HG03460 (cell line): ENCODE measurements at regions not wholly inside any gene's neighbourhood (a gene's known extent, or its start where the extent isn't known, plus 50 kb on each side); places are given as distances from the start of the nearest gene placed in this dataset.
"Not testable (repeated sequence)": the region's sequence is repeated elsewhere in the genome, so short reads cannot be mapped to it uniquely, and the experiment has no call there.

Experiments
- ATAC-seq: cut with Tn5 transposase; IDR thresholded peaks from one replicate; pipeline ENCODE4 v1.9.1; 2021; ENCODE audit not compliant: unreplicated experiment

- ATAC-seq = not testable (repeated sequence)
These were observed 153.9 kb upstream of the PLGLB2 start for GRCh38 chr2:87593784-87594610.

- ATAC-seq = not testable (repeated sequence)
These were observed 153.3 kb upstream of the PLGLB2 start for GRCh38 chr2:87594611-87594992.

GRCh38 chr2:87595017-87595416 is 152.9 kb upstream of the PLGLB2 start:
- ATAC-seq = not testable (repeated sequence)

- not testable (repeated sequence) for ATAC-seq
These were observed 146.9 kb upstream of the PLGLB2 start for GRCh38 chr2:87600961-87601360.

GRCh38 chr2:87602118-87602517 is 145.8 kb upstream of the PLGLB2 start:
- not testable (repeated sequence) for ATAC-seq

GRCh38 chr2:87602728-87603127 is 145.2 kb upstream of the PLGLB2 start:
- ATAC-seq = not testable (repeated sequence)

- not testable (repeated sequence) for ATAC-seq
These were observed 144.2 kb upstream of the PLGLB2 start for GRCh38 chr2:87603418-87604278.

- not testable (repeated sequence) for ATAC-seq
These were observed 143.5 kb upstream of the PLGLB2 start for GRCh38 chr2:87604279-87604818.

- ATAC-seq = not testable (repeated sequence)
These were observed 142.9 kb upstream of the PLGLB2 start for GRCh38 chr2:87604980-87605379.

GRCh38 chr2:87608377-87609166 is 139.3 kb upstream of the PLGLB2 start:
- not testable (repeated sequence) for ATAC-seq

- not testable (repeated sequence) for ATAC-seq
These were observed 136.9 kb upstream of the PLGLB2 start for GRCh38 chr2:87610974-87611373.

GRCh38 chr2:87611416-87611815 is 136.5 kb upstream of the PLGLB2 start:
- ATAC-seq = not testable (repeated sequence)

GRCh38 chr2:87611956-87612355 is 135.9 kb upstream of the PLGLB2 start:
- ATAC-seq = not testable (repeated sequence)

GRCh38 chr2:87614829-87615434 is 133.0 kb upstream of the PLGLB2 start:
- ATAC-seq = not testable (repeated sequence)

GRCh38 chr2:87619121-87619520 is 128.8 kb upstream of the PLGLB2 start:
- ATAC-seq = not testable (repeated sequence)

- ATAC-seq = not testable (repeated sequence)
These were observed 126.7 kb upstream of the PLGLB2 start for GRCh38 chr2:87621139-87621538.

- not testable (repeated sequence) for ATAC-seq
These were observed 125.2 kb upstream of the PLGLB2 start for GRCh38 chr2:87622720-87623119.

- not testable (repeated sequence) for ATAC-seq
These were observed 118.1 kb upstream of the PLGLB2 start for GRCh38 chr2:87629491-87630458.

- not testable (repeated sequence) for ATAC-seq
These were observed 117.0 kb upstream of the PLGLB2 start for GRCh38 chr2:87630892-87631291.
